ENCODE measurements at regions not wholly inside any gene's neighbourhood (a gene's known extent, or its start where the extent isn't known, plus 50 kb on each side); places are given as distances from the start of the nearest gene placed in this dataset.
"Not testable (repeated sequence)": the region's sequence is repeated elsewhere in the genome, so short reads cannot be mapped to it uniquely, and the experiment has no call there.

DNA sequence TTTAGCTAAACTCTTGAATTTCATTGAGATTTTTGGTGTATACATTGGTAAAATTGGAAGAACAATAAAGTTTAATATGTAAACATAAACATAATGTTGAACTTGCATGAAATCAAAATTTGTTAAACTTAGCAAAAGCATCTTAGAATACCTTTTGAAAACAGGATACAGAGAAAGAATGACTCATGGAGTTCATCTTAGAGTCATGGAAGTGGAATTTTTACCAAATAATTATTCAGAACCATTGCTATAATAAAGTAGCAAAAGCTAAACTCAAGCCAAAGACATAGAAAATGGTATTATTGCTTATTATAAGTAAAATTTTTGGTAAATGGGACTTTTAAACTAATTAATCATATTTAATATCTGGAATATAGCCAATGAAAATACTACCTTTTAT, 841.6 kb upstream of the SLC39A10 start:
- Histone ChIP-seq H3K36me3 (replicated peaks; ENCODE audit: insufficient read depth, low read depth) (no peaks in the 10 kb centered on the region), H3K4me2 (no peak overlapping the region), H4K20me1 (ENCODE audit: insufficient read depth, poor library complexity, severe bottlenecking) (no peaks in the 10 kb centered on the region), H3K27ac (no peak overlapping the region), H3K4me3 (no peak overlapping the region), H3K9me2 (replicated peaks; ENCODE audit: insufficient read depth) (no peaks in the 10 kb centered on the region), H3K9me3 (ENCODE audit: low read depth) (no peaks in the 10 kb centered on the region), H3K27me3 (no peaks in the 10 kb centered on the region), H2AFZ (no peak overlapping the region), H3K4me1 (ENCODE audit: insufficient read depth) (no peaks in the 10 kb centered on the region), H3K79me2 (no peaks in the 10 kb centered on the region)
- no peak for DNase-seq (ENCODE audit: low spot score)
- TF ChIP-seq, protein P1, sequence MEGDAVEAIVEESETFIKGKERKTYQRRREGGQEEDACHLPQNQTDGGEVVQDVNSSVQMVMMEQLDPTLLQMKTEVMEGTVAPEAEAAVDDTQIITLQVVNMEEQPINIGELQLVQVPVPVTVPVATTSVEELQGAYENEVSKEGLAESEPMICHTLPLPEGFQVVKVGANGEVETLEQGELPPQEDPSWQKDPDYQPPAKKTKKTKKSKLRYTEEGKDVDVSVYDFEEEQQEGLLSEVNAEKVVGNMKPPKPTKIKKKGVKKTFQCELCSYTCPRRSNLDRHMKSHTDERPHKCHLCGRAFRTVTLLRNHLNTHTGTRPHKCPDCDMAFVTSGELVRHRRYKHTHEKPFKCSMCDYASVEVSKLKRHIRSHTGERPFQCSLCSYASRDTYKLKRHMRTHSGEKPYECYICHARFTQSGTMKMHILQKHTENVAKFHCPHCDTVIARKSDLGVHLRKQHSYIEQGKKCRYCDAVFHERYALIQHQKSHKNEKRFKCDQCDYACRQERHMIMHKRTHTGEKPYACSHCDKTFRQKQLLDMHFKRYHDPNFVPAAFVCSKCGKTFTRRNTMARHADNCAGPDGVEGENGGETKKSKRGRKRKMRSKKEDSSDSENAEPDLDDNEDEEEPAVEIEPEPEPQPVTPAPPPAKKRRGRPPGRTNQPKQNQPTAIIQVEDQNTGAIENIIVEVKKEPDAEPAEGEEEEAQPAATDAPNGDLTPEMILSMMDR (IDR thresholded peaks at IDR 0.05; ENCODE audit: poor library complexity), result no peak
- TF ChIP-seq EZH2phosphoT487 (IDR thresholded peaks at IDR 0.05; ENCODE audit: low read depth, severe bottlenecking, unreplicated experiment), result no peak
- no peak for TF ChIP-seq EZH2 (IDR thresholded peaks at IDR 0.05; ENCODE audit: borderline replicate concordance)

DNA sequence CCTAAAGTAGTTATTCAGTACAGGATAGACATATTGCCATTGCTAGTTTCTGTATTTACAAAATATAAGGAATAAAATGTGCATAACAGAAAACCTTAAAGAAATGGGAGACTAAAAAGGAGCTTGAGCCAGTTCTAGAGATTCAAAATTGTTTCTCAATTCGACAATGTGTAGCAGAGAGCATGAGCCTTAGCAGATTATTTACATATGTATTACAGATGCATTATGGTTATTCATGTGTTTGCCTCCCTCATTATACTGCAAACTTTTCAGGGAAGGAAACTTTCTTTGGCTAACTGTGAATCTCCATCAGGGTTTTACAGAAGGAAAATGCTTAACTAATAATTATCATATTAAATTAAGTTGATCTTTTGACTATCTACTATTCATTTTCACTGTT, 854.4 kb upstream of the SLC39A10 start:
- no peaks in the 10 kb centered on the region for H3K79me2 ChIP-seq
- no peak overlapping the region for H3K4me2 ChIP-seq
- no peaks in the 10 kb centered on the region for H3K4me1 ChIP-seq (ENCODE audit: insufficient read depth)
- no peak overlapping the region for H3K27ac ChIP-seq
- WGBS (ENCODE audit: low lambda C conversion rate, missing lambda C conversion rate), result 56% methylated on average over 1 of the region's 1 CpG
- no peak overlapping the region for H3K4me3 ChIP-seq
- no peaks in the 10 kb centered on the region for H3K9me3 ChIP-seq (ENCODE audit: low read depth)
- TF ChIP-seq EZH2phosphoT487 (IDR thresholded peaks at IDR 0.05; ENCODE audit: low read depth, severe bottlenecking, unreplicated experiment), result no peak
- TF ChIP-seq EZH2 (IDR thresholded peaks at IDR 0.05; ENCODE audit: borderline replicate concordance), result no peak
- TF ChIP-seq, protein P1 (IDR thresholded peaks at IDR 0.05; ENCODE audit: poor library complexity), result no peak
- no peak for DNase-seq (ENCODE audit: low spot score)
- no peaks in the 10 kb centered on the region for H4K20me1 ChIP-seq (ENCODE audit: insufficient read depth, poor library complexity, severe bottlenecking)
- H3K9me2 ChIP-seq (replicated peaks; ENCODE audit: insufficient read depth), result no peaks in the 10 kb centered on the region
- H3K36me3 ChIP-seq (replicated peaks; ENCODE audit: insufficient read depth, low read depth), result no peaks in the 10 kb centered on the region
- no peaks in the 10 kb centered on the region for H3K27me3 ChIP-seq
- H2AFZ ChIP-seq, result no peak overlapping the region

DNA sequence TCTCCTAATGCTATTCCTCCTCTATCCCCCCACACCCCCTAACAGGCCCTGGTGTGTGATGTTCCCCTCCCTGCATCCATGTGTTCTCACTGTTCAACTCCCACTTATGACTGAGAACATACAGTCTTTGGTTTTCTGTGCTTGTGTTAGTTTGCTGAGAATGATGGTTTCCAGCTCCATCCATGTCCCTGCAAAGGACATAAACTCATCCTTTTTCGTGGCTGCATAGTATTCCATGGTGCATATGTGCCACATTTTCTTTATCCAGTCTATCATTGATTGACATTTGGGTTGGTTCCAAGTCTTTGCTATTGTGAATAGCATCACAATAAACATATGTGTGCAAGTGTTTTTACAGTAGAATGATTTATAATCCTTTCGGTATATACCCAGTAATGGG, 870.0 kb upstream of the SLC39A10 start:
- H3K4me1 ChIP-seq (ENCODE audit: insufficient read depth); H3K9me2 ChIP-seq (replicated peaks; ENCODE audit: insufficient read depth); H3K4me3 ChIP-seq; H3K9me3 ChIP-seq (ENCODE audit: low read depth); H3K27me3 ChIP-seq; H4K20me1 ChIP-seq (ENCODE audit: insufficient read depth, poor library complexity, severe bottlenecking); H3K79me2 ChIP-seq; H3K27ac ChIP-seq; H2AFZ ChIP-seq; H3K4me2 ChIP-seq; H3K36me3 ChIP-seq (replicated peaks; ENCODE audit: insufficient read depth, low read depth); DNase-seq (ENCODE audit: low spot score): not testable (repeated sequence)
- WGBS (ENCODE audit: low lambda C conversion rate, missing lambda C conversion rate), result 88% methylated on average over 2 of the region's 2 CpGs

DNA sequence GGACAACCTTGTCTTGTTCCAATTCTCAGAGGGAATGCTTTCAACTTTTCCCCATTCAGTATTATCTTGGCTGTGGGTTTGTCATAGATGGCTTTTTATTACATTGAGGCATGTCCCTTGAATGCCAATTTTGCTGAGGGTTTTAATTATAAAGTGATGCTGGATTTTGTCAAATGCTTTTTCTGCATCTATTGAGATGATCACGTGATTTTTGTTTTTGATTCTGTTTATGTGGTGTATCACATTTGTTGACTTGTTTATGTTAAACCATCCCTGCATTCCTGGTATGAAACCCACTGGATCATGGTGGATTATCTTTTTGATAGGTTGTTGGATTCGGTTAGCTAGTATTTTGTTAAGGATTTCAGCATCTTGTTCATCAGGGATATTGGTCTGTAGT, 885.6 kb upstream of the SLC39A10 start:
- H3K79me2 ChIP-seq; H3K4me2 ChIP-seq; H3K9me2 ChIP-seq (replicated peaks; ENCODE audit: insufficient read depth); H3K27ac ChIP-seq; DNase-seq (ENCODE audit: low spot score); H3K27me3 ChIP-seq; H3K4me3 ChIP-seq; H2AFZ ChIP-seq; H3K9me3 ChIP-seq (ENCODE audit: low read depth); H4K20me1 ChIP-seq (ENCODE audit: insufficient read depth, poor library complexity, severe bottlenecking); H3K36me3 ChIP-seq (replicated peaks; ENCODE audit: insufficient read depth, low read depth); H3K4me1 ChIP-seq (ENCODE audit: insufficient read depth): not testable (repeated sequence)
- 90% methylated on average over 2 of the region's 2 CpGs for WGBS (ENCODE audit: low lambda C conversion rate, missing lambda C conversion rate)

DNA sequence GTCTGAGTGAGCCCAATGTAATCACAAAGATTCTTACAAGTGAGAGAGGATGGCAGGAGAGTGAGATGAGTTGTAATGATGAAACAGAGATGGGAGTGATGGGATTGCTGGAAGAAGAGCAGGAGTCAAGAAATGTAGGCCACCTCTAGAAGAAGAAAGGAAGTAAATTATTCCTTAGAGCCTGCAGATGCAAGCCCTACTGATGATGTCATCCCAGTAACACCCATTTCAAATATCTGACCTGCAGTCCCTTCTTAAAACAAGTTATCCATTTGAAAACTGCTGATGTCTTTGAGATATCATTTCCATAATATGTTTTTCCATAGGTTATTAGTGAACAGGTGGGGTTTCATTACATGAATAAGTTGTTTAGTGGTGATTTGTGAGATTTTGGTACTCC, 888.0 kb upstream of the SLC39A10 start:
- Histone ChIP-seq H3K9me3 (ENCODE audit: low read depth) (no peaks in the 10 kb centered on the region), H3K4me3 (no peak overlapping the region), H2AFZ (no peak overlapping the region), H3K79me2 (no peaks in the 10 kb centered on the region), H3K4me2 (no peak overlapping the region), H3K9me2 (replicated peaks; ENCODE audit: insufficient read depth) (no peaks in the 10 kb centered on the region), H4K20me1 (ENCODE audit: insufficient read depth, poor library complexity, severe bottlenecking) (no peaks in the 10 kb centered on the region), H3K4me1 (ENCODE audit: insufficient read depth) (no peaks in the 10 kb centered on the region), H3K27ac (no peak overlapping the region), H3K36me3 (replicated peaks; ENCODE audit: insufficient read depth, low read depth) (no peaks in the 10 kb centered on the region), H3K27me3 (no peaks in the 10 kb centered on the region)
- TF ChIP-seq EZH2phosphoT487 (IDR thresholded peaks at IDR 0.05; ENCODE audit: low read depth, severe bottlenecking, unreplicated experiment), result no peak
- TF ChIP-seq, protein P1 (IDR thresholded peaks at IDR 0.05; ENCODE audit: poor library complexity), result no peak
- TF ChIP-seq EZH2 (IDR thresholded peaks at IDR 0.05; ENCODE audit: borderline replicate concordance), result no peak
- no peak for DNase-seq (ENCODE audit: low spot score)

All from hepatocyte (in vitro differentiated cells).